GM21367 (cell line): ENCODE measurements at regions not wholly inside any gene's neighbourhood (a gene's known extent, or its start where the extent isn't known, plus 50 kb on each side); places are given as distances from the start of the nearest gene placed in this dataset.

Experiments used
- ATAC-seq: cut with Tn5 transposase; IDR thresholded peaks from one replicate; pipeline ENCODE4 v1.9.1; 2021; ENCODE audit not compliant: unreplicated experiment

- no peak for ATAC-seq
These were observed 241.5 kb upstream of the IGFBP3 start for GRCh38 chr7:46162609-46163008.

DNA sequence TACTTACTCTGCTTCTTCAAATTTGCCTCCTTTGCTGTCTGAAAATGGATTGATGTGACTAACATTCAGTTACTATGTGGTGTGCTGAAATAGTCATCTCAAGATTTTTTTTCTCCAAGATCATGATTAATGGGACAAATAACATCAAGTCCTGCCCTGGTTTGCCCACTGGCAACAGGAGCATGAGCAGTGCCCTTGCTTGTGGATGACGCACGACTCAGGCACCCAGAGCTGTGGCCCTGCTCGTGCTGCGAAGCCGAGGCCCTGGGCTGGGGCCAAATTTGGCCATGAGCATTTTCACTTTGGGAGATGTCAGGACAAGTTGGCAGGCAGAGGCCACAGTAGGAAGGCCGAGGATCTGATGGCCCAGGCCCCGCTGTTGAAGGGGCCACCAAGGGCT is 239.8 kb upstream of the IGFBP3 start:
- ATAC-seq = no peak

GRCh38 chr7:46157931-46158330 is 236.9 kb upstream of the IGFBP3 start:
- no peak for ATAC-seq

- no peak for ATAC-seq
These were observed 236.3 kb upstream of the IGFBP3 start for GRCh38 chr7:46157404-46157803.

DNA sequence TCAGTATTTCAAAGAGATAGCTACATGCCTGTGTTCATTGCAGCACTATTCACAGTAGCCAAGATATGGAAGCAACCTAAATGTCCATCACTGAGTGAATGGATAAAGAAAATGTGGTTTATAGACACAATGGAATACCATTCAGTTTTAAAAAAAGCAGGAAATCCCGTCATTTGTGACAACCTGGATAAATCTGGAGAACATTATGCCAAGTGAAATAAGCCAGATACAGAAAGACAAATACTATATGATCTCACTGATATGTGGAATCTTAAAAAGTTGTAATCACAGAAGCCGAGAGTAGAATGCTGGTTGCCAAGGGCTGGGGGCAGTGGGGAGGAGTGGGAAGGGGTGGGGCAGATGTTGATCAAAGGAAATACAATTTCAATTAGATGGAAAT is 235.8 kb upstream of the IGFBP3 start:
- ATAC-seq = no peak

GRCh38 chr7:46156086-46156485 is 235.0 kb upstream of the IGFBP3 start:
- no peak for ATAC-seq

DNA sequence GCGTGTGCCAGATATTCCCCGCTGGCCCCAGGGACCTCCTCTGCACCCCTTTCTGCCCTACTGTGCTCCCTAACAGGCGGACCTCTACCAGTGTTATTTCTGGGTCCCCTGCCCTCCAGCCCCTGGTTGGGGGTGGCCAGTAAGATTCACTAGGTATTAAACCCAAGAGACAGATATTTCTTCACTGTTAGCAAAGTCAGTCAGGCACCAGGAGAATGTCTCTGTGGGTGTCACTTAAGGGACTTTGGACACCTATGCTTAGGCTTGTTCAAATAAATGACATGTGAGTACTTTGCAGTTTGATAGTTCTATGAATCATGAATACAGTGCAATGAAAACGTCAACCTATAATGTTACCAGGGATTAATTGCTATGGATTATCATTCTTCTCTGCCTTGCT is 234.3 kb upstream of the IGFBP3 start:
- no peak for ATAC-seq

- no peak for ATAC-seq
These were observed 233.1 kb upstream of the IGFBP3 start for GRCh38 chr7:46153951-46154787.

DNA sequence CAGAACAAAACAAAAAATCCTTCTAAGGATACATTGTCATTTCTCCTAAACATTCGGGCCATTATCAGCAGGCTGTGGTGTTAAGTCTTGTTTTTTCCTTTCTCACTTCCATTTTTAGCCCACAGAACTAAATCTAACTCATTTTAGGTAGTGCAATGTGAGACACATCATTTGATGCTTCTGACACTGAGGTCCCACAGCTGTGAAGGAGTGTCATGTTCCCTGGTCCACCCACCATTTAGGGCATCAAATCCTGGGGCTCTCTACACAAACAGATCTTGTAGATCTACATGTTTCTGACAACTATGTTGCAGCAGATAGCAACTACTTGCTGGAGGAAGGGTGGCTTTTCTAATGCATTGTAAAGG is 232.5 kb upstream of the IGFBP3 start:
- ATAC-seq = no peak

GRCh38 chr7:46152696-46153095 is 231.6 kb upstream of the IGFBP3 start:
- no peak for ATAC-seq

- no peak for ATAC-seq
These were observed 229.6 kb upstream of the IGFBP3 start for GRCh38 chr7:46150721-46151120.

GRCh38 chr7:46150202-46150601 is 229.1 kb upstream of the IGFBP3 start:
- ATAC-seq = no peak

- ATAC-seq = no peak
These were observed 226.8 kb upstream of the IGFBP3 start for GRCh38 chr7:46147871-46148270.

- no peak for ATAC-seq
These were observed 225.6 kb upstream of the IGFBP3 start for GRCh38 chr7:46146454-46147255.

- ATAC-seq = no peak
These were observed 224.3 kb upstream of the IGFBP3 start for GRCh38 chr7:46145412-46145811.

DNA sequence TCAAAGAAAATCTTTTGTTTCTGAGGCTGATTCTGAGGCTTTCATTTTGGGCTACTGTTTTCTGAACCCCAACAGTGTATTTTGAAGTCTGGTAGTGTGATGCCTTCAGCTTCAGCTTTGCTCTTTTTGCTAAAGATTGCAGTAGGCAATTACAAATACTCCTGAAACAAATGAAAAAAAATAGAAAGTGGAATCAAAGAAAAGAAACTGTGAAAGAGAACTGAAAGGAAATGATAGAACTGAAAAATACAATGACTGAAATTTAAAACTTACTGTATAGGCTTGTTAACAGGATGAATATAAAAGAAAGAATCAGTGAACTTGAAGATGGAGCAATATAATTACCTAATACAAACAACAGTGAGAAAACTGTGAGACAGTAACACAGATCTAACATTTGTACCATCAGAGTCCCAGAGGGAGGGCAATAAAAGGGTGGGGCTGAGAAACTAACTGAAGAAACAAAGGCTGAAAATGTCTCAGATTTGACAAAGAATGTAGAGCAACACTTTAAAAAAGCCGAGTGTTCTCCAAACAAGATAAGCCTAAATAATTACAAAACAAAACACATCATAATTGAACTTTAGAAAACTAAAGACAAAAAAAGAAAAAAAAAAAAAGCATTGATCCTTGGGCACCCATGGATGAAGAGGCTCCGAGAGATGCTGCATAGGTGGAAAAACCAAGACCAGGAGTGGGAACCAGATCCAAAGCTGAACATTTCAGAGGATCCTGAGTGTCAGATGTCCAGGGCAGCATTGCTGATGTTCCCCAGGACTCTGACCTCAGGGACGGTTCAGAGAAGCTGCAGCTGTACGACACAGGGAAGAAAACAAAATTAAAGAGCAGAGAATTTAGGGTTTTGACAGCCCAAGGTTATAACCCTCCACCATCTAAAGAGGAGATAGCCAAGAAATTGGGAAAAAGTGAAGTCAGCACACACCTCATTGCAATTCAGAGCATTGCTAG is 223.2 kb upstream of the IGFBP3 start:
- ATAC-seq = no peak

DNA sequence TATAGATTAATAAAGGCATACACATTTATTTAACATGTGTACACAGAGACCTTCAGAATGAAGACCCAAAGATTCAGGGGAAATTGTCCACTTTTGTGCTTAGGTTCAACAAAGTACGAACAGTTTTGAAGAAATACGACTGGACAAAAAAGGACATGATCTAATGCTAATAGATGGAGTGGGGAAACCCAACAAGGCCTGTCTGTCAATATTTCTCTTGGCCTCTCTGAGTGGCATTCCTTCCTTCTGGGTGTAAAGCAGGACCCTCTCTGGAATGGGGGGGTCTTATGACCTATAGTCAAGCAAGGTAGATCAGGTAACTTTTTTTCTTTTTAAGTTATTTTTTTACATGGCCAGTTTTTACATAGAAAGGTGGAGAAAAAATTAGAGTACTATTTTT is 222.3 kb upstream of the IGFBP3 start:
- no peak for ATAC-seq

DNA sequence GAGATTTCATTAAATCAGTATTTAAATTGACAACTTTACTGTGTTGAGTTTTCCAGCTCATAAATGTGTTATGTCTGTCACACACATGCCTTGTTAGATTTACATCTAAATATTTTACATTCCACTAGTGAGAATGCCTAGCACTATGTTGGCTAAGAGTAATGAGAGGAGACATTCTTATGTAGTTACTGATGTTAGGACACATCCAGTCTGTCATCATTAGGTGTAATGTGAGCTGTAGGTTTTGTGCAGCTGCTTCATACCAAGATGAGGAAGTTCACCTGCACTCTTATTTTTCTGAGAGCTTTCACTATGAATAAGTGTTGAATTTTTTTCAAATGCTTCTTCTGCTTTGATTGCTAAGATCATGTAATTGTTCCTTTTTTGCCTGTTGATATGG is 218.0 kb upstream of the IGFBP3 start:
- no peak for ATAC-seq

DNA sequence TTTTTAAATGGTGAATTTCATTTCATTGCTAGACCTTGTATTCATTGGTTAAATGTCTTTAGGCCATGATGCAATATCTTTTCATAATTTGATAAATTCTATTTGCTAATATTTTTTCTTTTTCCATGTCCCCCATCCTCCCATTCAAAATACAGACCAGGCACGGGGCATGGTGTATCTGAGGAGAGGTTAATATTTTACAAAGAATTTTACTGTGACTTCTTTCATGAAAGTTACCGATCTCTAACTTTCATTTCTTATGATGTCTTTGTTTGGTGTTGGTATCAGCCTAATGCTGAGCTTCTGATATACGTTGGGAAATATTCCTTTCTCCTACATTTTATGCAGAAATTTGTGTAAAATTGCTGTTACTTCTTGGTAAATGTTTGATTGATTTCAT is 216.7 kb upstream of the IGFBP3 start:
- no peak for ATAC-seq

- ATAC-seq = no peak
These were observed 214.5 kb upstream of the IGFBP3 start for GRCh38 chr7:46135557-46135956.

DNA sequence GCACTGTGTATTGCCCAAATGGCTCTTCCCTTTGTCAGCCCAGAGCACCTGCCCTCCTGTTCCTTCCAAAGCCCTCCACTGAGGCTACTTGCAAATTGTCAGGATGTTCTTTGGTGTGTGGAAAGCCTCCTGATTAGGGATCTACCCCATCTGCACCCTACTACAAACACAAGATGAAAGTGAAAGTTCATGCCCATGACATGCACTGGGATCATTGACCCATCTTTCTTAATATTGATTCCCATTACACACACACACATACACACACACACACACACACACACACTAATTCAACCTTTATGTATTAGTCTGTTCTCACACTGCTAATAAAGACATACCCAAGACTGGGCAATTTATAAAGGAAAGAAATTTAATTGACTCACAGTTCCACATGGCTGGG is 213.7 kb upstream of the IGFBP3 start:
- ATAC-seq = no peak
